Endothelial cell of hepatic sinusoid (primary cell): ENCODE measurements at regions not wholly inside any gene's neighbourhood (a gene's known extent, or its start where the extent isn't known, plus 50 kb on each side); places are given as distances from the start of the nearest gene placed in this dataset.
"Not testable (repeated sequence)": the region's sequence is repeated elsewhere in the genome, so short reads cannot be mapped to it uniquely, and the experiment has no call there.

Source experiments
- in situ Hi-C: cut with HindIII; loops from 2 replicates; pipeline ENCODE4 v1.10.0; 2017; ENCODE audit warnings: low sequenced_read_pairs

GRCh38 chr2:185984670-185985069 lies 246.1 kb downstream of the FSIP2 start:
- in situ Hi-C loops = no loop called here

GRCh38 chr2:185988907-185989306 lies 250.3 kb downstream of the FSIP2 start:
- in situ Hi-C loops = not testable (repeated sequence)

GRCh38 chr2:185990861-185991525 lies 252.4 kb downstream of the FSIP2 start:
- in situ Hi-C loops = no loop called here

GRCh38 chr2:185998562-185999070 lies 260.0 kb downstream of the FSIP2 start:
- in situ Hi-C loops = no loop called here

GRCh38 chr2:186009341-186009740 lies 270.7 kb downstream of the FSIP2 start:
- in situ Hi-C loops = no loop called here

GRCh38 chr2:186017278-186017677 lies 278.7 kb downstream of the FSIP2 start:
- in situ Hi-C loops = no loop called here

GRCh38 chr2:186024921-186025320 lies 286.3 kb downstream of the FSIP2 start:
- in situ Hi-C loops = no loop called here

- in situ Hi-C loops = no loop called here
These were observed 289.3 kb downstream of the FSIP2 start for GRCh38 chr2:186027922-186028321.

GRCh38 chr2:186031229-186031628 lies 292.6 kb downstream of the FSIP2 start:
- in situ Hi-C loops = no loop called here

GRCh38 chr2:186032102-186032738 lies 293.6 kb downstream of the FSIP2 start:
- in situ Hi-C loops = no loop called here

- in situ Hi-C loops = no loop called here
These were observed 294.3 kb downstream of the FSIP2 start for GRCh38 chr2:186032930-186033329.

- in situ Hi-C loops = no loop called here
These were observed 294.9 kb downstream of the FSIP2 start for GRCh38 chr2:186033541-186033940.

- in situ Hi-C loops = no loop called here
These were observed 298.4 kb downstream of the FSIP2 start for GRCh38 chr2:186036862-186037449.

GRCh38 chr2:186042207-186043028 lies 303.8 kb downstream of the FSIP2 start:
- in situ Hi-C loops = no loop called here

GRCh38 chr2:186044761-186045160 lies 306.2 kb downstream of the FSIP2 start:
- in situ Hi-C loops = no loop called here

- in situ Hi-C loops = no loop called here
These were observed 314.3 kb downstream of the FSIP2 start for GRCh38 chr2:186052930-186053329.

- in situ Hi-C loops = no loop called here
These were observed 320.0 kb downstream of the FSIP2 start for GRCh38 chr2:186058614-186059013.

GRCh38 chr2:186059096-186059495 lies 320.5 kb downstream of the FSIP2 start:
- in situ Hi-C loops = no loop called here

GRCh38 chr2:186060744-186061440 lies 322.3 kb downstream of the FSIP2 start:
- in situ Hi-C loops = no loop called here

- in situ Hi-C loops = no loop called here
These were observed 325.9 kb downstream of the FSIP2 start for GRCh38 chr2:186064507-186064906.

GRCh38 chr2:186065491-186065890 lies 326.9 kb downstream of the FSIP2 start:
- in situ Hi-C loops = no loop called here
